Skin of body (tissue), 1 donor: ENCODE measurements at regions not wholly inside any gene's neighbourhood (a gene's known extent, or its start where the extent isn't known, plus 50 kb on each side); places are given as distances from the start of the nearest gene placed in this dataset.

Experiments used
- DNase-seq: peaks from one replicate; lab custom pipeline; 2025; lab: John Stamatoyannopoulos, UW

- DNase-seq = no peak
Observed at GRCh38 chr9:21661626-21662025, 140.8 kb upstream of the MTAP start.

- no peak for DNase-seq
Observed at GRCh38 chr9:21668516-21668915, 133.9 kb upstream of the MTAP start.

- peak; percentile 84 for DNase-seq
Observed at GRCh38 chr9:21669701-21670100, 132.7 kb upstream of the MTAP start.

GRCh38 chr9:21670374-21670773, 132.1 kb upstream of the MTAP start:
- no peak for DNase-seq

- no peak for DNase-seq
Observed at GRCh38 chr9:21672140-21672539, 130.3 kb upstream of the MTAP start.

- no peak for DNase-seq
Observed at GRCh38 chr9:21672761-21673160, 129.7 kb upstream of the MTAP start.

- no peak for DNase-seq
Observed at GRCh38 chr9:21674894-21675293, 127.5 kb upstream of the MTAP start.

GRCh38 chr9:21677387-21677786, 125.0 kb upstream of the MTAP start:
- DNase-seq = no peak

GRCh38 chr9:21677834-21678233, 124.6 kb upstream of the MTAP start:
- no peak for DNase-seq

GRCh38 chr9:21679432-21679831, 123.0 kb upstream of the MTAP start:
- DNase-seq = no peak

GRCh38 chr9:21680590-21680989, 121.8 kb upstream of the MTAP start:
- DNase-seq = no peak

GRCh38 chr9:21681641-21682040, 120.8 kb upstream of the MTAP start:
- DNase-seq = no peak

GRCh38 chr9:21682381-21682780, 120.1 kb upstream of the MTAP start:
- no peak for DNase-seq

- DNase-seq = no peak
Observed at GRCh38 chr9:21682981-21683380, 119.5 kb upstream of the MTAP start.

GRCh38 chr9:21683484-21684175, 118.8 kb upstream of the MTAP start:
- DNase-seq = no peak

GRCh38 chr9:21684231-21684630, 118.2 kb upstream of the MTAP start:
- DNase-seq = no peak

- no peak for DNase-seq
Observed at GRCh38 chr9:21684831-21685362, 117.5 kb upstream of the MTAP start.

GRCh38 chr9:21685502-21685901, 116.9 kb upstream of the MTAP start:
- DNase-seq = no peak

GRCh38 chr9:21686738-21687137, 115.7 kb upstream of the MTAP start:
- DNase-seq = no peak

- DNase-seq = no peak
Observed at GRCh38 chr9:21687351-21687750, 115.1 kb upstream of the MTAP start.

GRCh38 chr9:21688108-21689102, 114.0 kb upstream of the MTAP start:
- DNase-seq = peak; percentile 49

GRCh38 chr9:21689854-21690253, 112.6 kb upstream of the MTAP start:
- peak; percentile 9 for DNase-seq
